ENCODE measurements at regions not wholly inside any gene's neighbourhood (a gene's known extent, or its start where the extent isn't known, plus 50 kb on each side); places are given as distances from the start of the nearest gene placed in this dataset.

DNA sequence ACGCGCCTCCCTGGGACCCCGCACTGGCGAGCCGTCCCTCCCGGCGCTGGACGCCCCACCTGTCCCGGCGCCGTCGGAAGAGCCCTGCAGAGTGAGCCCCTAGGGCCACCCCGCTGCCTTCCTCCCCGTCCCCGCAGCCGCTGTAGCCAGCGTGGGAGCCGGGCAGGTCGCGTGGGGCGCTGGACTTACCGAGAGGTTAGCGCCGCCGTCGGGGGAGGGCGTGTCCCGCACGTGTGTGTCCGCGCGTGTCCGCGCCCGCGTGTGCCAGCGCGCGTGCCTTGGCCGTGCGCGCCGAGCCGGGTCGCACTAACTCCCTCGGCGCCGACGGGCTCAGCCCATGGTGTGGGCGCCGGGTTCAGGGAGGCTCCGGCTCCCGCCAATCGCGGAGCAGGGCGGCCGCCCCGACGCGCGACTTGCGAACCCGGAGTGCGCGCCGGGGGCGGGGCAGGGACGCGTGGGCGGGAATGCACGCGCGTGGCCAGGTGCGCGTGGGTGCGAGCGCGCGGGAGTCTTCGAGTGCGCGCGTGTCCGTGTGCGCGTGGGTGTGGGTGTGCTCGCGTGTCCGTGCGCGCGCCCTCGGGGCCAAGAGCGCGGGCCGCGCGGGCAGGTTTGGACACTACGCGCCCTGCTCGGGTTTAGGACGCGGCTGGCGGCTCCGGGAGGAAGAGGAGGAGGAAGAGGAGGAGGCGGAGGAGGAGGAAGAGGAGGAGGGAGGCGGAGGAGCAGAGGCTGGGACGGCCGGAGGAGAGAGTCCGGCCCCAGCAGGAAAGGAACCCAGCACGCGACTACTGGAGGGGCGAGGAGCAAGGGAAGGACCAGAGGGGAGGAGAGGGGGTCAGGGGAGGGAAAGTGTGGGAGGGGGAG, 145.2 kb upstream of the ETS2 start:
- no peak for DNase-seq

DNA sequence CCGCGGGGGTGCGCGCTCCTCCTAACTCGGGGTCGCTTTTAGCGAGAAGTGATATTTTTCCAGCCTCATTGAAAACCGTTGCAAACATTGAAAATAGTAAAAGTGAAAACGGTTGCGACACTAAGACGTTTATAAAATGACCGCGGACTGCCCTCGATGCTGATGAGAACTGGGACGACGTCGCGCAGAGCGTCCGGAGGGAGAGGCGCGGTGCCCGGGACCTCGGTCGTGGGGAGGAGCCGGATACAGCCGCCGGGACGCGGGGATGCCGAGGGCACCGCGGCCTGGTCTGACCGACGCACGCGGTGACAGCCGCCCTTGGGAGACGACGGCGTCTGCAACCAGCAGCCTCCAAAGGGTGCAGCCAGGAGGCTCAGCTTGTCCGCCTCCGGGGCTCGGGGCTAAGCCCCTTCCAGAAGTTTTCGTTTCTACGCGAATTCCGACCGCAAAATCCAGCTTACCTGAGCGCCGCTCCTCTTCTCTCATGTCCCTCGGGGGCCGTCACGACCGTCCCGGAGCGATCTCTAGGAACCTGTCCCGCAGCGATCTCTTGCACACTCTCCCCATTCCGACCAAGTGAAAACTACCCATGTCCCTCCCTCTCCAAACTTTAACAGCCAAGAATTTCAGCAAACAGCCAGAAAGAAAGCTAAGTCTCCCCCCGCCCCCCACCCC, 144.4 kb upstream of the ETS2 start:
- no peak for DNase-seq

DNA sequence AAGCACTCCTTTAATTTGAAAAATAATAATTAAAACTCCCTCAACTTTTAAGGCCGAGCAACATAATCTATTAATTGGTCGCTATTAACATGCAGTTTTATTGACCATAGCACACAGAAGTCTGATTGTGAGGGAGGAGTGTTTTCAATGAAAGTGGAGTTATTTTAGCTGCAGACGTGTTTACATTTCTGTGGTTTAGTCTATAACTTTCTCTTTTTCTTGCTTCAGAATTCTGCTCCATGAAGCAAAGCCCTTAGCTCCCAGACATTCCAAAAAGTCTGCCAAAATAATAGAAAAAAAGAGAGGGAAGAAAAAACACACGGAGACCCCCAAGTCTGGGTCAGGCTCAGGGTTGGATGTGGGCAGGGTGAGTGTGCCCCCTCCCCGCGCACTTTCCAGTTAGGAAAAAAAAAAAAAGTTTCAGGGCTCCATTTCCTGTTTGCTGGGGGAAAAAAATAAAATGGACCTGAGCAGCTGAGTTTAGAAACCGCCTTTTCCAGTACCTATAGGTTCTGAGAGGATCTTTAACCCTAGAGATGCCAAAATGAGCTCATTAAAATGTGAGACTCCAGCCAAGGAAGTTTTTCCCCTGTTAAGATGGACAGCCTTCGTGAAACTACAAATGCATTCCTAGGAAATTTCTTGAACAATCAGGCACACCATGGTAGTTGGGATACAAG, 143.7 kb upstream of the ETS2 start:
- no peak for DNase-seq

DNA sequence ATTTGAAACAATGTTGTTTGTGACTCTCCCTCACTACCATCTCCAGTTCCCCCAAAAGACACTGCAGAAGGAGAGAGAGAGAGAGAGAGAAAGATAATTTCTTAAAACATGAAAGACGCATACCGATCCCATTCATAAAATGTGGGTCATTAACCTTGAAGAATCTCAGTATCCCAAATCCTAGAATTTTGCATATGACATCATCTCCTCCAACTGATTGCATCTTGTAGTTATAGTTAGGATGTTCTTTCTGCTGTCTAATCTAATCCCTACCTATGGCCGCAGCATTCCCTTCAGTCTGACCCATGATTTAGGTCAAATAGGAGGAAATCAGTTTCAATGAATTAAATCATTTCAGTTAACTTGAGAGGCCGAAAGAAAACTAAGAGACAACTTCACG, 142.4 kb upstream of the ETS2 start:
- DNase-seq: no peak

DNA sequence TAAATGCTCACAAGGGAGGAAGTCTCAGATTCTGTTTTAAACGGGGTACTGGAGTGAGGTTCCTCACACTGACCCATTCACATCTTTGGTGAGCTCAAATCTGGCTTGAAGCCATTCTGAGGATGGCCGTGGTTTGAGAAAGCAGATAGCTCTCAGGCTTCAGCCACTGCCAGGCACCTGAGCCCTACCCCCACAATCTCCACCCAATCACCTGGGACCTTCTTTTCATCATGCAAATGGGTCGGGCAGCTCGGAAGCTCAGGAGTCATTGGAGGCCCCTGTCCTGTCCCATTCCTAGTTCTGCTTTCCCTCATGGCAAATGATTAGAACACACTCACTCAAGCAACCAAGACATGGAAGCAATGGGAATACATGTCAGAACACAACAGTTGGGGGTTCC, 141.4 kb upstream of the ETS2 start:
- no peak for DNase-seq

DNA sequence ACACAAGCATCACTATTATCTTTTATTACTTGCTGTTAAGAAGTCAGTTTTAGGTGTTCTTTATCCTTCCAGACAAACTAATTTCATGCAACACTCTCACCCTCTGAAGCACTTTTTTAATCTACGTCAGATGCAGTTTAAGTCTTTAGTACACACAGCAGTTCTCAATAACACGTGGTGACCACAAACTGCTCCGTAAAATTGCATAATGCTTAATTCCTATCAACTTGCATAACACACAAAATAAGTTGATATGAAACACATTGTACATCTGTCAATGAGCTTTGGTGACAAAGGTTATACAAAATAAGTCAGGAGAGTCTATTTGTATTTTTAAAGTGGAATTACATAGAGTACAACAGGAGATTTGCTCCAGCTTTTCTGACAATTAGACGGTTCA, 140.9 kb upstream of the ETS2 start:
- DNase-seq: no peak

DNA sequence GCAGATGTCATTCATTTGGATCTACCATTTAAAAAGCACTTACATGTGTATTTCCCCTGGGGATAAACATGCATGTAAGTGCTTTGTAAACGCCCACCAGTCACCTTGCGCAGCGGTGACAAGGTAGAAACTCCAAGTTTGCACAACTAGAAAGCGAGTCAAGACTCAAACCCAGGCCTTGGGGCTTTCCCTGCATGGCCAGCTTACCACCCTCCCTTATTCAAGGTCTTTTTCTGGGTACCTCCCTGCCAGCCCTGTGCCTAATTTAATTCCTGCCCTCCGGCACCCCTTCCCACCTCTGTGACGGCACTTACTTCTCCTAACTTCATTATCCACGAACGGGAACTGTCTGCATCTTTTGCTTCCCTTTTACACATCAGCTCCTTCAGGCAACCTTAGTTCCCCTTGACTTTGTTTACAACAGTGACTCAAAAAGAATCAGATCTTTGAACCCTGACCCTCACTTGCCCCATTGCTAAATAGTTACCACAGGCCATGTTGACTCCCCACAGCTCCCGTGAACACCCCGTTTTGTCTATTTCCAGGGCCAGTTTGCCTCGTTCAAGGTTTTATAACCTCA, 138.3 kb upstream of the ETS2 start:
- no peak for DNase-seq

DNA sequence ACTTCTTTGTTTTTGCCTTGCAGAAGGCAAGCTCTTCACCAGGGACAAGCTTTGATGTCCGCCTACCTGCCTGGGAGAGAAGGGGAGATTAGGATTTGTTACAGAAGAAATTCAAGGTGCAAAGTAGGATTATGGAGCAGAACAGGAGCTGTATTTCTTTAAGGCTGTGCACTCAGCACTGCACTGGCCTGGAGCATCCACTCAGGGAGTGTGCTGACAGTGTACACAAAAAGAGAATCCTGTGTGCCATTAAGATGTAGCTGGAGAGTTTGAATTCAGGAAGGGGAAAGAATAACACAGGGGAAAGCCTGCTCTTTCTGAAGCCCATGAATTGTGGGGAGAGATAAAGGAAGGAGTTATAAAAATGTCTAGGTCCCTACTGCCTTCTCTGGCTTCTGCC, 137.7 kb upstream of the ETS2 start:
- no peak for DNase-seq

DNA sequence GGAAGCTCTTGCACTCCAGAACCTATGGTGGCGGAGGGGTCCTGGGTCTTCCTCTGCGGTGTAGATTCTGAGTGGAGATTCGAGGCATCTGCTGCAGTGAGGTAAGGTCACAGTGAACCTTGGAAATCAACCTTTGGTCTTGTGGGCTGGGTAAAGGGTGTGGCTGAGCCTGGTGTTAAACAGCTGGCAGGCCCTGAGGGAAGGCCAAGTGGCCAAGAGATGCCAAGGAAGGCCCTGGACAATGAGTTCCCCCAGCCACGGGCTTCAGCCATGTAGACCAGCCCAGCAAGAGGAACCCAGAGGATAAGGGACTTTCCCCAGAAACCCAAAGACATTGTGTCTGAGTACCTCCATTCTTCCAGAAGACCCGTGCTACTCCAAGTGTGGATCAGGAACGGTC, 137.2 kb upstream of the ETS2 start:
- DNase-seq: no peak

DNA sequence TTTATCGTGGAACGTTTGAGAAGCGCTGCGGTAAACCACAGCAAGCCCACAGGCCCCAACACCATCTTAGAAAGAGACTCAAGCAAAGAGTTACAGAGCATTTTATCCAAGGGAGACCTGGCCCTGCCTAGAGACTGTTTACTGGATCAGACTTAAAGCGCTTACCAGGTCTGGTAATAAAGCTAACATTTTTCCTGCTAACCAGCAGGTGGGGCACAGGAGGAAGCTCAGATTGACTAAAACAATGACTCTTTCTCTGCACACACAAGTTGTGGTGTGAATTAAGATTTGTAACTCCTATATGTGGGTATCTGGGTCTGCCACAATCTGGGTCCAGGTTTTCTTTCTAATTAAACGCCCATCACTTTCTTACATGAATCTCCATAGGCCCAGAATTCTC, 136.5 kb upstream of the ETS2 start:
- DNase-seq: peak; percentile 16

DNA sequence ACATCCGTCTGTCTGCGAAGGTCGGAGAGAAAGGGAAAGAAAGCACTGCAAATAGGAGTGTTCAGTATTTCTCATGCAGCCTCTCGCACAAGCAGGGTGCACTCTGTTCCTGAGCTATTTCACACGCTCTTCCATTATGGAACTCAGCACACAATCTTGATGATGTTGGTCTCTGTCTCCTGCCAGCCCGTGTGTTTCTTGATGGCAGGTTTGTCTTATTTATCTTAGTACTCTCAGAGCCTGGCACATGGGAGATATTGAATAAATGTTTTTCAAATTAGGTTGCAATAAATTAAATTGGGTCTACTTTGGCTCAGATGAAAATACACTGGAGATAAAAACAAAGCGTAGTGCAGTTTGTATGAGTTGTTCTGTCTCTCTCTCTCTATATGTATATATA, 134.9 kb upstream of the ETS2 start:
- DNase-seq: no peak

DNA sequence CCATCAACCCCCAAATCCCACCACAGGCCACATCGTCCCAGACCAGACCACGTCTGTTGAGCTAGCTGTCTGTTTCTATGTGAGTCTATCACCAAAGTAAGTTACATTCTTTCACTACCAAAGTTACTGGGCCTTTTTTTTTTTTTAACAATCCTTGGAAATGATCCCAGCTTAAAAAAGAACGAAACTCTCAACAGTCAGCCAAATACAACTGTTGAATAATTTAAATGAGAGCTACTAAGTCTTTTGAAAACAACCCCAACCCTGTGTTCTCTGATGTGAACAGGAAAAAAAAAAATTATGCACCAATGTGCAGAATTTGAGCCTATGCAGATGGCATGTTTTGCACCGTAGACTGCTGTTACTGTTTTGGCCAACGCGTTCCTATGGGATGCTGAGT, 134.0 kb upstream of the ETS2 start:
- DNase-seq: no peak

DNA sequence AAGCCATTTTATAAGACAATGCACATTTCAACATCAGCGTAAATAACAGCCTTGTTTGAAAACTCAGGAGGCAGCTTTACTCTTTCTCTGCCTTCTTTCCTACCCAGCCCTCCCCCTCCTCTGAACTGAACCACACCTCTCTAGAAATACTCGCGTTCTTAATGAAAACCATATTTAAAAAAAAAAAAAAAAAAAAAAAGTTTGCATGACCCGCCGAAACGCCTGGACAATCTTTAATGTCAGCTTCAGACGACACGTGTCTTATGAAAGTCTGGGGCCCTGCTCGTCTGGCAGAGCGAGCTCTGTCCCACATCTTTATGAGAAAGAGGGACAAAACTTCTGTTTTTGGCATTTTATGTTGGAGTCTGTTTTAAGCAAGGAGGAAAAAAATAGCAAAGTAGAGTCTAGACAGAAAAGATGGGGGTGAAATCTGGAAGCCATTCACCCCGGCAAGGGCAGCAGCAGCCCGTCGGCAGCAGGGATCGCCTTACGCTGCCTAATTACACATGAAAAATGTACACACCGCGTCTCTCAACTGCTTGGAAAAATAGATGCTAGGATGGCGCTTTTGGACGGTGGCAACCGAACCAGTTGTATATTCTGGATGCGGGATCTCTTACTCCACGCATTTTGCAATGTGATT, 130.4 kb upstream of the ETS2 start:
- no peak for DNase-seq

DNA sequence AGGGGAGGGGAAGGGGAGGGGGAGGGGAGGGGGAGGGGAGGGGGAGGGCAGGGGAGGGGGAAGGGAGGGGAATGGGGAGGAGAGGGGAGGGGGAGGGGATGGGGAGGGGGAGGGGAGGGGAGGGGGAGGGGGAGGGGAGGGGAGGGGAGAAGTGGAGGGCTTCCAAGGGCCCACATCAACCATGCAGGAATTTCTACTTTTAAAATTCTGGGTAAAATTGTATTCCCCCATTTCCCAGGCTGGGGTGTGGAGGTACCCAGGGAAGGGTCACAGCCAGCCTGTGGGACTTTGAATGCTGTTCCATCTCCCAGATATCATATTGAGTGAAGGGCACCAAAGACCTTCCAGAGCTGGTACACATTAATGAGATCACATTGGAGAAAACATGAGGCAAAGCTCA, 126.9 kb upstream of the ETS2 start:
- no peak for DNase-seq

DNA sequence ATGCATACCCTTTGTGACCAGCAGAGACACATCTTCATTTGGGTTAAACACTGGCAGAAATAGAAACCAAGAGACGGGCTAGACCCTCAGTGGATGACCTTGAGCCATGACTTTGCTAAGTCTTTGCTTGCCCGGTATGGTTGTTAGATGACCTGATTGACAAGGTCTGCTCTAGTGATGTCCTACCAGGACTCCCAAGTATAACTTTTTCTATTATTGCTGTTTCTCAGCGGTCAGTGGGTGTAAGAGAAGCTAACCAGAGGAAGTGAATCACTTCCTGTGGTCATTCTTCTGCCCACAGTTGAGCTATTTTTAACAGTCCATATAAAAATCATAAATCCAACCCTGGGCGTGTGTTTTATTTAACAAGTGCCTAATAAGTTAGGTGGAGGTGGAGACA, 126.2 kb upstream of the ETS2 start:
- DNase-seq: no peak

DNA sequence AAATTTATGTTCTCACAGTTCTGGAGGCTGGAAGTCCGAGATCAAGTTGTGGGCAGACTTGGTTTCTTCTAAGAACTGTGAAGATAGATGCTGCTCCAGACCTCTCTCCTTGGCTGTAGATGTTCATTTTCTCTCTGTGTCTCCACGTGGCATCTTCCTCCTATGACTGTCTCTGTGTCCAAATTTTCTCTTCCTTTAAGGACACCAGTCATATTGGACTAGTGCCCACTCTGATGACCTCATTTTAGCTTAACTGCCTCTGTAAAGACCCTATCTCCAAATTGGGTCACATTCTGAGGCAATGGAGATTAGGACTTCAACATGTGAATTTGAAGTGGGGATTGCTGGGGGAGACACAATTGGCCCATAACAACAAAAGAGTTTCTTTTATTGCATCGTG, 125.3 kb upstream of the ETS2 start:
- DNase-seq: no peak

DNA sequence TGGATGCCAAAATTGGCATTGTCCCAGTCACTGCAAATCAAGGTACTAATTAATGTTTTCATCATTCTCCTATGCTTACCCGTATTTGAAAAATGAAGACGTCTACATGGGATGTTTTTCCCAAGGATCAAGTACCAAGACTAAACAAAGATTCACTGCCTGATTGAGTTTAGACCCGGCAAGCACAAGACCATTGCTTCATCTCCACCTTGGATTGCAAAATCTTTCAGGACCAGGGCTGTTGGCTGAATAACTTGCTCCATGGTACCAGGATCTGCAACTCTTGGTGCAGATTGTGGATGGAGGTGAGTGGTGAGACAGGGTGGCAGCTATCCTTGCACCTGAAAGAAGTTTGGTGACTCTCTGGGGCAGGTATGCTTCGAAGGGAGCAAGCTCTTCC, 122.5 kb upstream of the ETS2 start:
- DNase-seq: no peak

DNA sequence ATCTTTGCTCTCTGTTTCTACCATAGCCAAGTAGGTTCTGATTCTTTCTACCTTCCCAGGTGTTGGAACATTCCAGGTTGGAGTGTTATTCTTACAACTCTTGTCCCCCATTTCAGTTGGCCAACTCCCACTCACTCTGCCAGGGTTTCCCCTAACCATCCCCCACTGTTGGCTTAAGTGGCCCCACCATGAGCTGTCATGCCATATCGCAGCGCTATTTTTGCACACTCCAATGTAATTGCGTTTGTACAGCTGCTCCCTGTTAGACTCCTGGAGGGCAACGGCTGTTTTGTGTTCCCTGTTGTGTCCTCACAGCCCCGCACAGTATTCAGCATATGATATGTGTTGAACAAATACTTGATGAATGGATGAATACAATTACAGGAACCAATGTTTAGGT, 117.7 kb upstream of the ETS2 start:
- no peak for DNase-seq

DNA sequence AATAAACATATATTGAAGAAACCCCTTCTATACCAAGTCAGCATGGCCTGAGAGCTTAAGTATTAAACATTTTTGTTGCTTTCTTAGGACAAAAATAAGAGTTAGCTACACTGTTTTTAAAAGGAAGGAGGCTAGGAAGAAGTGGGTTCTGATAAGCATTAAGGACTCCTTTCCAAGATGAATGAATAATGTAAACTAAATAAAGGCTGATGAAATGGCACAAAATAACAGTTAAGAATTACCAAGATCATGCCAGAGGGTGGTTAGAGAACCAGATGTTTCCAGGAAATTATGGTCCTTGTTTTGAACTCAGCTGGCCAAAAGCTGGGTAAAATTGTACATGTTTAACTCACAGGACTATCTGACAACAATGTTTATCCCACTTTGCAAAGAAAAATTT, 114.1 kb upstream of the ETS2 start:
- no peak for DNase-seq

DNA sequence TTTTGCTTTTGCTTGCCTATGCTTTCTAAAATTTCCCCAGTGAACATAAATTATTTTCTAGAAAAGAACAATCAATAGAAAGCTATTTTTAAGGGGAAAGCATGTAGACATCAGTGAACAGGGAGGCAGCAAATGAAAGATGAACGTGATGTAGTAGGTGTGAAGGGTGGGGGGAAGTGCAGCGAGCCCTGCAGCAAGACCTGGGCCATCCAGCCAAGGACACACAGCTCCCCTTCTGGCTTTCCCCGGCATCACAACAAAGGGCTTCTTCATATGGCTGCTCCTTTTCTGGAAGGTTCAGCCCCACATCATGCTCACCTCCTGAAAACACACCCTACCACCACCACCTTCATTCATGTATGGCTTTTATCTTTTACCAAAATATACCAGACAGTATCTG, 109.2 kb upstream of the ETS2 start:
- DNase-seq: no peak

DNA sequence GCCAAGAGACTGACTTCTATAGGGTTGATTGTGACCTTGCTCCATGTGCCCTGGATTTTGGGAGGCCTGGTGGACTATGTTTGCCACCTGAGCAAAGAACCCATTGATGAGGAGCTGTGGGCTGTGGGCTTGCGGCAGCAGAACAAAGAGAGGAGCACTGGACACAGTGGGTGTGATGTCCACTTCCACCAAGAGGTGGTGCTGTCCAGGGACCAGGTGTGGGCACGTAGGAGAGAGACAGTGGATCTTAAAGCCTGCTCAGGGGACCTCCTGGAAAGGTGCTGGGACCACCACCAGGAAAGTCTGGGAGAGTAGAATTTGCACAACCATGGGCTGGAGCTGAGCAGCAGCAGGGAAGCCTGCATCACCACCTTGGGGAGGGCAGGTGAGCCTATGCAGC, 106.7 kb upstream of the ETS2 start:
- no peak for DNase-seq

DNA sequence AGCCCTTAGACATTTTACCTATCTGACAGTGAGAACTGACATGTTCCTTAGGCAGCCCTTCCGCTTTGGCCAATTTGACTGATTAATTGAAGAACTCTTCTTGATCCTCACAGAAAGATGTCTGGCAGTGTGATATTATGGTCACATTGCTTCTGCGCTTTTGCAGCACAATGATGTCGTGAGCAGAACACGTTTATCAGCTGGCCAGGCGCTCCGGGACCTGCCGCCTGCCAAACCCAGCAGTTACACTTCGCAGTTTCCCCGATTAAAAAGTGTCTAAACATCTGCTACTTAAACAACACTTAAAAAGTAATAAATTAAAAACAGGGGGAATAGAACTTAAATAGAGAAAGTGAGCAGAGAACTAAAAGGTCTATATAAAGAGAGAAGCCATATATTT, 103.5 kb upstream of the ETS2 start:
- no peak for DNase-seq

DNA sequence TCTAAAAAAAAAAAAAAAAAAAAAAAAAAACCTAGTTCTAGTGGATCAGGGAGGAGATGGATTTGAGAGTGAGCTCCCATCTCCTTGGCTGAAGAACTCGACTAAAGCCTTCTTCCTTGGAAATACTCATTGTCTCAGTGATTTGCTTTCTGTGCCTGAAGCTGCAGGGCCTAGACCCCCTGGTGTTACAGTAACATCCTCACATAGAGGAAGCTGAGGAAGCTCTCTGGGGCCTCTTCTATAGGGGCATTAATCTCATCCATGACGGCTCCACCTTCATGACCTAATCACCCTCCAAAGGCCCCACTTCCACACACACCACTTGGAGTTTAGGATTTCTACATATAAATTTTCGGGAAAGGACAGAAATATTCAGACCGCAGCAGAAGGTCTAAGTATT, 95.9 kb upstream of the ETS2 start:
- no peak for DNase-seq
